GM12875 (cell line): ENCODE measurements at regions not wholly inside any gene's neighbourhood (a gene's known extent, or its start where the extent isn't known, plus 50 kb on each side); places are given as distances from the start of the nearest gene placed in this dataset.

Experiments used
- H3K4me3 ChIP-seq: one replicate; pipeline ENCODE4 v1.5.1; 2011; ENCODE audit warnings: low read depth, low read length, control low read depth
- CTCF ChIP-seq: IDR thresholded peaks from 2 replicates; pipeline ENCODE4 v1.5.1; 2011; ENCODE audit warnings: low read depth, mild to moderate bottlenecking, control low read depth, inconsistent platforms, low read length, moderate library complexity, borderline replicate concordance; ENCODE audit not compliant: insufficient read depth

DNA sequence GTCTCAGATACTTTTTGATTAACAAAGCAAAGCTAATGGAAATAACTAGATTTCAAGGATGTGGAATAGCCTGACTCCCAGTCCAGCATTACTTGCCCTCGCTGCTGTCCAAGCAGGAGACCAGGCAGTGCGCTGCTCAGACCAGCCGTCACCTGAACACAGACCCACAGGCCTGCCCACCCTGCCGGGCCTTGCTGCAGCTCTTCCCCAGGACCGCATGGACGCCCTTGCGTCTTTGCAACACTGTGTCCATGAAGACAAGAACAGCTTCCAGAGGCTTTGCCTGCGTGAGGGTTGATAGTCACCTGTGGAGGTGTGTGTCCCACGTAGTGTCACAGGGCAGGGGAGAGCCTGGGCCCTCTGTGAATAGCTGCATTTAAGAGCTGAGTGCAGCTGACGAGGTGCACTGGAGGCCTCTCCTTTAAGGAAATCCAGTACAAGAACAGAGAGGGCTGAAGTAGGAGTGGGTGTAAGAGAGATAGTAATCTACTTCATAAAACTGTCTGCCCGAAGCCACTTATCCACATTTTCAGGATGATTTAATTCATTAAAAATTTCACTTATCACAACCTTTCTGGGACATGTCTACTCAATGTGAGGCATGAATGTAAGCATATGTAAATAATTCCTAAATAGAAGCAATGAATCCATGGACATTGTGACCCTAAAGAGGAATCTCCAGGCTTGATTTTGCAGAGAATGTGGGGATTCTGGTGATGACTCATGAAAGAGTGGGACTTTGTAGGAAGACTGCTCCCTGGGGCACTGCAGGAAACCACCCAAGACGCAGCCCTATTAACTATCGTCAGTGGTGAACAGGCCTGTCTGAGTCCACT is 176.2 kb upstream of the RAB4A start:
- TF ChIP-seq CTCF: no peak
- no peak overlapping the region for H3K4me3 ChIP-seq

DNA sequence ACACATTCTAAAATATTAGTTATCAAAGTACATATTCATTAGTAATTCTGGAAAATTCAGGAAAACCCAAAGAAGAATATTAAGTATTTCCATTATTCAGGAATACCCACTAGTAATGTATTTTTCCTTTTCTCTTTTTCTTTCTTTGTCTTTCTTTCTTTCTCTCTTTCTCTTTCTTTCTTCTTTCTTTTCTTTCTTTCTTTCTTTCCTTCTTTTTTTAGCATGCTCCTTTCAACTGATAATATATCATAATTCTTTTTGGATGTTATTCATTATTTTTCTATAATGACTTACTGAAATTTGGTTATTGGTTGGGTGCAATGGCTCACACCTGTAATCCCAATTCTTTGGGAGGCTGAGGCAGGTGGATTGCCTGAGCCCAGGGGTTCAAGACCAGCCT is 175.6 kb upstream of the RAB4A start:
- H3K4me3 ChIP-seq: no peak overlapping the region
- TF ChIP-seq CTCF: no peak

- no peak for TF ChIP-seq CTCF
- H3K4me3 ChIP-seq: no peak overlapping the region
These were observed 173.6 kb upstream of the RAB4A start for GRCh38 chr1:229097356-229097755.

DNA sequence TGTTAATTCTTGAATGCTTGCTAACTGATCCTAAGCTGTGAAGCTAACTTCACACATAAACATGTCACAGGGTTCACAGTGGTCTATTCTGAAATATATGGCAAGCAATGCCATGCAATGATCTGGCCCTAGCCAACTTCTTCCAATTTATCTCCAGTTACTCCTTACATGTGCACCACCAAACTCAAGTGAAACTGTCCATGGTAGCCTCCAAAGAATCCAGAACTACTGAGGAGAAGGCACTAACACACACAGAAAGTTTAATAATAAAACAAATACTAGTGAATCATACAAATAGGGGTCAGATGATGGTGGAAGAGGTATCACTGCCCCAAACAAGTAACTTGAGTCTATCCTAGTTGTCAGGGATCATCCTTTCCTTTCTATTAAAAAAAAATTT is 172.6 kb upstream of the RAB4A start:
- H3K4me3 ChIP-seq: no peak overlapping the region
- no peak for TF ChIP-seq CTCF

- TF ChIP-seq CTCF: no peak
- no peak overlapping the region for H3K4me3 ChIP-seq
These were observed 171.9 kb upstream of the RAB4A start for GRCh38 chr1:229098903-229099578.

DNA sequence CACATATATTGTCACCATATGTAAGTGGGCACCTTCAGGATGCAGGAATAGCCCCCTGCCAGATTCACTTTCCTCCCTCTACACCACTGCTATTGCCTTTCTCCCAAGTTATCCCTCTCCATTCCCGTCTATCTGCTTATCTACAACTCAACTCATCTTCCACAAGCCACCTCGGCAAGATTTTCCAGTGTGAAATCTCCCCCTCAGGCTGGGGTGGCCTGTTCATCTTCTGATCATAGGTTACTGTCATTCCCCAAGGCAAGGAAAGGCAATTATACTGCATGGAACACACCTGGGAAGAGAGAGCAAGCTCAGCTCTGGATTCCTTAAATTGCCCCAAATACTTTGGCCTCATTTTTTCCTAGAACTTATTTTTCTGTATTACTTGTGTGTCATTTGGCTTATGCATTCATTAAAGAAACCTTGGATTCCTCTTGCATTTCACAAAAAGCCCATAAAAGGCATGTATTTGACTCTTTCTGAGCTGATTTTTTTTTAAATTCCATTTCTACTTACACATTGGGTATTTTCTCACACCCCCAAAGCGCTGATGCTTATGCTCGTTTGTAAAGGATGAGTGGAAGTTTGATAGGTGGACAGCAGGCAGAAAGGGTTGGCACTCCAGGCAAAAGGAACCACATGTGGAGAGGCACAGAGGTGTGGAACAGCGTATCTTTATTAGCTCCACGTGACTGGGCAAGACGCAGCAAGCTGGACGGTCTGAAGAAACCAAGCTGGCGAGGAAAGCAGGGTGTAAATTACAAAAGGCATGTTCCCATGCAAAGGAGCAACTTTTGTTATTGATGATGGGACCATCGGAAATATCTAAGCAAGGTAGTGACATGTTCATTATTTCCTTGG is 169.7 kb upstream of the RAB4A start:
- TF ChIP-seq CTCF: no peak
- H3K4me3 ChIP-seq: no peak overlapping the region
